ENCODE measurements at regions not wholly inside any gene's neighbourhood (a gene's known extent, or its start where the extent isn't known, plus 50 kb on each side); places are given as distances from the start of the nearest gene placed in this dataset.

DNA sequence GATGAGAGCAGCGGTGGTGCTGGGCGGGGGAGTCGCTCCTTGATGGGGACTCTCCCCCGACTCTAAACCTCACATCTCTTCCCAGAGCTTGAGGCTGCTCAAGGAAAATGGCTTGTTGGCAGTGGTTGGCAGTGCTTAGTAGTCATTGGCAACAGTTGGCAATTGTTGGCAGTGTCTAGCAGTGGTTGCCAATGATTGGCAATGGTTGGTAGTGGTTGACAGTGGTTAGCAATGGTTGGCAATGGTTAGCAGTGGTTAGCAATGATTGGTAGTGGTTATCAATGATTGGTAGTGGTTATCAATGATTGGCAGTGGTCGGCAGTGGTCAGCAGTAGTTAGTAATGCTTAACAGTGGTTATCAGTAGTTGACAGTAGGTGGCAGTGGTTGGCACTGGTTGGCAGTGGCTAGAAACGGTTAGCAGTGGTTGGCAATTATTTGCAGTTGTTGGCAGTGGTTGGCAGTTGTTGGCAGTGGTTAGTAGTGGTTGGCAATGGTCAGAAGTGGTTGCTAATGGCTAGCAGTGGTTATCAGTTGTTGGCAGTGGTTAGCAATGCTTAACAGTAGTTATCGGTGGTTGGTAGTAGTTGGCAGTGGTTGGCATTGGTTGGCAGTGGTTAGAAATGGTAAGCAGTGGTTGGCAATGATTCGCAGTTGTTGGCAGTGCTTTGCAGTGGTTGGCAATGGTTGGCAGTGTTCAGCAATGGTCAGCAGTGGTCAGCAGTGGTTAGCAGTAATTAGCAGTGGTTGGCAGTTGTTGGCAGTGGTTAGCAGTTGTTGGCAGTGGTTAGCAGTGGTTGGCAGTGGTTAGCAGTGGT lies 85.4 kb upstream of the OTOS start:
- TF ChIP-seq, protein P1, sequence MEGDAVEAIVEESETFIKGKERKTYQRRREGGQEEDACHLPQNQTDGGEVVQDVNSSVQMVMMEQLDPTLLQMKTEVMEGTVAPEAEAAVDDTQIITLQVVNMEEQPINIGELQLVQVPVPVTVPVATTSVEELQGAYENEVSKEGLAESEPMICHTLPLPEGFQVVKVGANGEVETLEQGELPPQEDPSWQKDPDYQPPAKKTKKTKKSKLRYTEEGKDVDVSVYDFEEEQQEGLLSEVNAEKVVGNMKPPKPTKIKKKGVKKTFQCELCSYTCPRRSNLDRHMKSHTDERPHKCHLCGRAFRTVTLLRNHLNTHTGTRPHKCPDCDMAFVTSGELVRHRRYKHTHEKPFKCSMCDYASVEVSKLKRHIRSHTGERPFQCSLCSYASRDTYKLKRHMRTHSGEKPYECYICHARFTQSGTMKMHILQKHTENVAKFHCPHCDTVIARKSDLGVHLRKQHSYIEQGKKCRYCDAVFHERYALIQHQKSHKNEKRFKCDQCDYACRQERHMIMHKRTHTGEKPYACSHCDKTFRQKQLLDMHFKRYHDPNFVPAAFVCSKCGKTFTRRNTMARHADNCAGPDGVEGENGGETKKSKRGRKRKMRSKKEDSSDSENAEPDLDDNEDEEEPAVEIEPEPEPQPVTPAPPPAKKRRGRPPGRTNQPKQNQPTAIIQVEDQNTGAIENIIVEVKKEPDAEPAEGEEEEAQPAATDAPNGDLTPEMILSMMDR (IDR thresholded peaks at IDR 0.05) = peak in 2 of 4 donors; percentile 7 to 21
- no peak for TF ChIP-seq POLR2A (IDR thresholded peaks at IDR 0.05)

All from right lobe of liver (tissue), 4 donors.